ENCODE measurements at regions not wholly inside any gene's neighbourhood (a gene's known extent, or its start where the extent isn't known, plus 50 kb on each side); places are given as distances from the start of the nearest gene placed in this dataset.

- intact Hi-C loops (cut with DNase I; ENCODE audit: low total_unique reads) = no loop called here
- Histone ChIP-seq H3K4me1 (no peaks in the 10 kb centered on the region), H3K9me3 (no peaks in the 10 kb centered on the region), H3K27me3 (replicated peaks in 1 of 7) (peaks cover 0 to 5% (median 0%) of the 10 kb centered on the region in 7 donors), H3K36me3 (no peaks in the 10 kb centered on the region), H3K27ac (no peak overlapping the region), H3K4me3 (no peak overlapping the region)
- TF ChIP-seq POLR2A (IDR thresholded peaks at IDR 0.05) (no peak), POLR2AphosphoS5 (IDR thresholded peaks at IDR 0.05) (no peak), CTCF (IDR thresholded peaks at IDR 0.05 in 8 of 11, conservative IDR thresholded peaks at IDR 0.05 in 3 of 11) (no peak)
- WGBS, 5 donors = 21 to 35% (median 25%) methylated on average over 3 to 4 of the region's 4 CpGs
- no peak for DNase-seq
Observed at GRCh38 chr6:99219788-99220187, 129.7 kb downstream of the FAXC start.

- TF ChIP-seq POLR2AphosphoS5 (IDR thresholded peaks at IDR 0.05) = no peak
- no peak for TF ChIP-seq CTCF (IDR thresholded peaks at IDR 0.05 in 8 of 11, conservative IDR thresholded peaks at IDR 0.05 in 3 of 11)
- TF ChIP-seq POLR2A (IDR thresholded peaks at IDR 0.05) = no peak
- H3K9me3 ChIP-seq = no peaks in the 10 kb centered on the region
- no peak for DNase-seq
- H3K4me3 ChIP-seq = no peak overlapping the region
- H3K27me3 ChIP-seq (replicated peaks in 1 of 7) = peaks cover 0 to 5% (median 0%) of the 10 kb centered on the region in 7 donors
- H3K4me1 ChIP-seq = no peaks in the 10 kb centered on the region
- 27 to 51% (median 38%) methylated on average over 6 of the region's 6 CpGs for WGBS, 5 donors
- no peaks in the 10 kb centered on the region for H3K36me3 ChIP-seq
- intact Hi-C loops (cut with DNase I; ENCODE audit: low total_unique reads) = no loop called here
- no peak overlapping the region for H3K27ac ChIP-seq
Observed at GRCh38 chr6:99216959-99217358, 132.5 kb downstream of the FAXC start.

- DNase-seq = no peak
- intact Hi-C loops (cut with DNase I; ENCODE audit: low total_unique reads) = no loop called here
- no peaks in the 10 kb centered on the region for H3K27me3 ChIP-seq (replicated peaks in 1 of 7)
- TF ChIP-seq POLR2A (IDR thresholded peaks at IDR 0.05) = no peak
- TF ChIP-seq POLR2AphosphoS5 (IDR thresholded peaks at IDR 0.05) = no peak
- TF ChIP-seq CTCF (IDR thresholded peaks at IDR 0.05 in 8 of 11, conservative IDR thresholded peaks at IDR 0.05 in 3 of 11) = no peak
- H3K27ac ChIP-seq = no peak overlapping the region
- peaks cover 0 to 5% (median 0%) of the 10 kb centered on the region in 8 donors for H3K9me3 ChIP-seq
- no peak overlapping the region for H3K4me3 ChIP-seq
- no peaks in the 10 kb centered on the region for H3K4me1 ChIP-seq
- 75 to 89% (median 80%) methylated on average over 2 of the region's 2 CpGs for WGBS, 5 donors
- no peaks in the 10 kb centered on the region for H3K36me3 ChIP-seq
Observed at GRCh38 chr6:99195986-99196655, 153.4 kb downstream of the FAXC start.

GRCh38 chr6:99192561-99192960 lies 156.9 kb downstream of the FAXC start:
- Histone ChIP-seq H3K36me3 (no peaks in the 10 kb centered on the region), H3K4me1 (no peaks in the 10 kb centered on the region), H3K27me3 (replicated peaks in 1 of 7) (no peaks in the 10 kb centered on the region), H3K9me3 (no peaks in the 10 kb centered on the region), H3K27ac (no peak overlapping the region), H3K4me3 (no peak overlapping the region)
- 70 to 96% (median 92%) methylated on average over 4 of the region's 4 CpGs for WGBS, 5 donors
- TF ChIP-seq POLR2A (IDR thresholded peaks at IDR 0.05) (no peak), POLR2AphosphoS5 (IDR thresholded peaks at IDR 0.05) (no peak), CTCF (IDR thresholded peaks at IDR 0.05 in 8 of 11, conservative IDR thresholded peaks at IDR 0.05 in 3 of 11) (no peak)
- intact Hi-C loops (cut with DNase I; ENCODE audit: low total_unique reads) = no loop called here
- no peak for DNase-seq
